Cardiac muscle cell (in vitro differentiated cells and primary cell): ENCODE measurements at regions not wholly inside any gene's neighbourhood (a gene's known extent, or its start where the extent isn't known, plus 50 kb on each side); places are given as distances from the start of the nearest gene placed in this dataset.
A peak's percentile ranks its signal among the peaks of the same experiment; 100 is the strongest.

Experiments
- DNase-seq, 2 donors: peaks; one replicate each; pipeline versions ENCODE4 v3.0.0 to v3.0.0-alpha.2; 2010 to 2017; ENCODE audit warnings: low read depth in 1 of 2, low spot score in 1 of 2
- H3K27ac ChIP-seq: fragments of 200-600 bp; sonication (generic); 2 replicates; pipeline ENCODE4 v1.5.1; 2016
- H3K27me3 ChIP-seq: fragments of 200-600 bp; sonication (generic); 2 replicates; pipeline ENCODE4 v1.6.0; 2016; ENCODE audit warnings: control low read depth
- H3K36me3 ChIP-seq: fragments of 200-600 bp; sonication (generic); 2 replicates; pipeline ENCODE4 v1.5.1; 2016; ENCODE audit warnings: control low read depth
- H3K4me1 ChIP-seq: fragments of 200-600 bp; sonication (generic); 2 replicates; pipeline ENCODE4 v1.8.1; 2017; ENCODE audit warnings: low read depth, mild to moderate bottlenecking, mixed run types
- H3K4me3 ChIP-seq: fragments of 200-600 bp; sonication (generic); 2 replicates; pipeline ENCODE4 v1.5.1; 2016; ENCODE audit warnings: mild to moderate bottlenecking
- H3K9me3 ChIP-seq: fragments of 200-600 bp; sonication (generic); 2 replicates; pipeline ENCODE4 v1.5.1; 2017; ENCODE audit warnings: low read depth, mild to moderate bottlenecking, control low read depth
- CTCF ChIP-seq: IDR thresholded peaks from 2 replicates; pipeline ENCODE4 v1.5.1; 2012; ENCODE audit warnings: low read depth, mild to moderate bottlenecking, low read length

GRCh38 chr6:43952746-43953145 is 174.5 kb downstream of the MRPL14 start:
- no peak for DNase-seq
- peak; percentile 26 for TF ChIP-seq CTCF
- no peaks in the 10 kb centered on the region for H3K9me3 ChIP-seq

DNA sequence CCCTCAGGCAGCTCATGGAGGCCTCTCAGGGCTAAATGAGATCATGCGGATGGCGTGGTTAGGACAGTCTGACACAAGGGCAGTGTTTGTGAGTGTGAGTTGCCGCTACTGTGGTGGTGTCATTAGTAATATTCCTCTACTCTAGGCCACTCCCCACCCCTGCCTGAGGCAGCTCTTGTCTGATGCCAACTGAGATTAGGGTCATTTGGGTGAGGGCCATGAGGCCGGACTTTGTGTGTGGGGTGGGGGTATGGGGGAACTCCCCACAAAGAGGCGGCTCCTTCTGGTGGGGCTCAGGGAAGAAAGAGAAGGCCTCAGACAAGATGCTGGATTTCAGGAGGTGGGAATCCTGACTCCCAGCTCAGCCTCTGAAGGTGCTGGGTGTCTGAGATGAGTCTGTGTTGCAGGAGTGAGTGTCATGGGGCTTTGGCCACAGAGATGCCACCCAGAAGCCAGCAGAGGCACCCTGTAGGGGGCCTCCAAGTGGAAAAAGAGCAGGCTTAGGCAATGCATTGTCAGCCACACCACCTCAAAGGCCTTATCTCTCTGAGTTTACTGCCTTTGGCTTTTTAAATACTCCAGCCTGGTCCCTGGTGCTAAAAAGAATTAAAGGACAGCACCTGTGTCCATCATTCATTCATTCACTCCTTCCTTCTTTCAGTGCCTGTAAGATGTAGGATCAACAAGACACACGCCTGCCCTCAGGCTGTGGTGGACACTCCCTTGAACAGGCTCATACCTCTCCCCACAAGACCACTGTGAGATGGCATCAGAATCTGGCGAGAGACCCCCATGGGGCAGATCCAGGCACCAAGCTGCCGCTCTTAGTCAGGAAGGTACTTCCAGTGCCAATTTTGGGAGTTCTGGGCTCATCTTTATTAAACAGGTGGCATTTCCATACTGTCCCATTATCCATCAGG is 175.2 kb downstream of the MRPL14 start:
- no peaks in the 10 kb centered on the region for H3K9me3 ChIP-seq
- H3K4me1 ChIP-seq: peaks cover 28% of the 10 kb centered on the region
- H3K27me3 ChIP-seq: no peaks in the 10 kb centered on the region
- peak overlapping the region; percentile 26 for H3K27ac ChIP-seq
- H3K4me3 ChIP-seq: no peak overlapping the region
- no peak for DNase-seq
- no peaks in the 10 kb centered on the region for H3K36me3 ChIP-seq
- no peak for TF ChIP-seq CTCF

More at GRCh38 chr6:43952746-43953145, 174.5 kb downstream of the MRPL14 start:
- Histone ChIP-seq H3K4me3 (no peak overlapping the region), H3K36me3 (no peaks in the 10 kb centered on the region), H3K27ac (no peak overlapping the region), H3K4me1 (peaks cover 28% of the 10 kb centered on the region), H3K27me3 (no peaks in the 10 kb centered on the region)

GRCh38 chr6:43951063-43951755 is 176.0 kb downstream of the MRPL14 start:
- peak; percentile 60 to 90 for DNase-seq

DNA sequence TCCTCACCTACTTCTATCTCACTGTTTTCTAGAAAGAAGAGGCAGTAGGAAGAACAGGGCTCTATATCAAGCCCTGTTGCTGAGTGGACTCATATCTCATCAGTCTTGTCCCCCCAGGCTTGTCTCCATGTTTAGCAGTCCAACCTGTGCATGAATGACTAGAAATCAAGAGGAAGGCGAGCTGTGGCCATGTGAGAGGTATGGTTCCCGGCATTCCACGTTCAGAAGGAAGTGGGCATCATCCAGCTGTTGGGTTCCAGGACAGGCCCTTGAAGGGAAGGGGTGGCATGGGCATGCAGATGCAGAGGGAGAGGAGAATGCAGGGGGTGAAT is 176.6 kb downstream of the MRPL14 start:
- no peak for TF ChIP-seq CTCF

More at GRCh38 chr6:43951063-43951755, 176.0 kb downstream of the MRPL14 start:
- H3K4me3 ChIP-seq: no peak overlapping the region
- TF ChIP-seq CTCF: peak; percentile 55
- peaks cover 28% of the 10 kb centered on the region for H3K4me1 ChIP-seq
- H3K36me3 ChIP-seq: no peaks in the 10 kb centered on the region
- no peaks in the 10 kb centered on the region for H3K27me3 ChIP-seq
- H3K27ac ChIP-seq: peak overlapping the region; percentile 26
- no peaks in the 10 kb centered on the region for H3K9me3 ChIP-seq

GRCh38 chr6:43950051-43950605 is 177.1 kb downstream of the MRPL14 start:
- no peak for DNase-seq
- Histone ChIP-seq H3K36me3 (no peaks in the 10 kb centered on the region), H3K4me1 (peaks cover 28% of the 10 kb centered on the region), H3K27ac (no peak overlapping the region), H3K4me3 (no peak overlapping the region), H3K27me3 (no peaks in the 10 kb centered on the region), H3K9me3 (no peaks in the 10 kb centered on the region)
- no peak for TF ChIP-seq CTCF

More for the DNA sequence above, 176.6 kb downstream of the MRPL14 start:
- H3K27ac ChIP-seq: no peak overlapping the region
- H3K36me3 ChIP-seq: no peaks in the 10 kb centered on the region
- H3K27me3 ChIP-seq: no peaks in the 10 kb centered on the region
- no peak for DNase-seq
- H3K4me1 ChIP-seq: peaks cover 28% of the 10 kb centered on the region
- no peak overlapping the region for H3K4me3 ChIP-seq
- no peaks in the 10 kb centered on the region for H3K9me3 ChIP-seq
